LNCaP clone FGC (cell line): ENCODE measurements at regions not wholly inside any gene's neighbourhood (a gene's known extent, or its start where the extent isn't known, plus 50 kb on each side); places are given as distances from the start of the nearest gene placed in this dataset.
"Not testable (repeated sequence)": the region's sequence is repeated elsewhere in the genome, so short reads cannot be mapped to it uniquely, and the experiment has no call there.

ENCODE experiments used
- DNase-seq: peaks from one replicate; pipeline ENCODE4 v3.0.0-alpha.2; 2011; ENCODE audit warnings: low read depth
- H3K4me3 ChIP-seq: 2 replicates; pipeline ENCODE4 v1.5.1; 2011; ENCODE audit warnings: mild to moderate bottlenecking, low read depth, low read length, control low read depth
- CTCF ChIP-seq: IDR thresholded peaks from 2 replicates; pipeline ENCODE4 v1.5.1; 2012; ENCODE audit warnings: mild to moderate bottlenecking; ENCODE audit not compliant: control insufficient read depth, insufficient read depth; ENCODE audit errors: extremely low read depth

- no peak overlapping the region for H3K4me3 ChIP-seq
- DNase-seq, result no peak
- TF ChIP-seq CTCF, result no peak
Observed at GRCh38 chr5:89537800-89538199, 654.8 kb upstream of the MEF2C start.

- DNase-seq, result no peak
- no peak overlapping the region for H3K4me3 ChIP-seq
- no peak for TF ChIP-seq CTCF
Observed at GRCh38 chr5:89536020-89536419, 653.0 kb upstream of the MEF2C start.

- TF ChIP-seq CTCF, result no peak
- no peak overlapping the region for H3K4me3 ChIP-seq
- no peak for DNase-seq
Observed at GRCh38 chr5:89535411-89535810, 652.4 kb upstream of the MEF2C start.

GRCh38 chr5:89534331-89534730 lies 651.3 kb upstream of the MEF2C start:
- H3K4me3 ChIP-seq, result no peak overlapping the region
- TF ChIP-seq CTCF, result no peak
- no peak for DNase-seq

GRCh38 chr5:89524785-89525184 lies 641.8 kb upstream of the MEF2C start:
- DNase-seq, result no peak
- TF ChIP-seq CTCF, result no peak
- H3K4me3 ChIP-seq, result no peak overlapping the region

GRCh38 chr5:89523867-89524266 lies 640.9 kb upstream of the MEF2C start:
- DNase-seq, H3K4me3 ChIP-seq: not testable (repeated sequence)

GRCh38 chr5:89520771-89521170 lies 637.8 kb upstream of the MEF2C start:
- no peak for TF ChIP-seq CTCF
- no peak for DNase-seq
- no peak overlapping the region for H3K4me3 ChIP-seq
